ENCODE measurements at regions not wholly inside any gene's neighbourhood (a gene's known extent, or its start where the extent isn't known, plus 50 kb on each side); places are given as distances from the start of the nearest gene placed in this dataset.
"Not testable (repeated sequence)": the region's sequence is repeated elsewhere in the genome, so short reads cannot be mapped to it uniquely, and the experiment has no call there.

DNA sequence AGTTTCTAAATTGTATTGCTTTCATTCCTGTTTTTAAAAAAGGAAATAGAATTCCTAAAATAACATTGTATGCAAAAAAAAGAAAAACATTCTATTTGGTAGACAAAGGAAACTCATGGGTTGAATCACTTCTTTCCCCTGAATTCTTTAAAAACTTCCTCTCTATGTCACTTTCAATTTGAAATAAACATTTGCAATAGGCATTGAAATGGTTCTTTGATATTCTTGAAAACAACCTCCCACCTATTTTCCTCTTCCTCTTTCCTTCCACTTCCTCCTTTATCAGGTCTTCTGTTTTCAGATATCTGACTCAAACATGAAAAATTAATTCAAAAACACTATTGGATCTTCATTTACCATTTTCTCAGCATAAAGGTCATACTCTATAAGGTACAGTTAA is 442.0 kb upstream of the MEF2C start:
- no peak for DNase-seq (ENCODE audit: low spot score in 2 of 2)
- Histone ChIP-seq H3K4me1 (no peaks in the 10 kb centered on the region), H3K4me3 (no peak overlapping the region), H3K9me3 (no peaks in the 10 kb centered on the region), H3K27ac (no peak overlapping the region), H3K27me3 (no peaks in the 10 kb centered on the region), H3K36me3 (no peaks in the 10 kb centered on the region)
- TF ChIP-seq POLR2A (IDR thresholded peaks at IDR 0.05), result no peak
- no peak for TF ChIP-seq POLR2AphosphoS5 (IDR thresholded peaks at IDR 0.05)
- no peak for TF ChIP-seq CTCF (IDR thresholded peaks at IDR 0.05)
- intact Hi-C loops (cut with DNase I; ENCODE audit: low total_unique reads), result no loop called here

- no peak for DNase-seq (ENCODE audit: low spot score in 2 of 2)
- no peak for TF ChIP-seq POLR2AphosphoS5 (IDR thresholded peaks at IDR 0.05)
- no peak for TF ChIP-seq CTCF (IDR thresholded peaks at IDR 0.05)
- no peak for TF ChIP-seq POLR2A (IDR thresholded peaks at IDR 0.05)
- Histone ChIP-seq H3K4me3 (no peak overlapping the region), H3K27ac (no peak overlapping the region), H3K36me3 (no peaks in the 10 kb centered on the region), H3K9me3 (no peaks in the 10 kb centered on the region), H3K27me3 (no peaks in the 10 kb centered on the region), H3K4me1 (no peaks in the 10 kb centered on the region)
- intact Hi-C loops (cut with DNase I; ENCODE audit: low total_unique reads), result no loop called here
Observed at GRCh38 chr5:89320421-89321277, 437.7 kb upstream of the MEF2C start.

GRCh38 chr5:89317838-89318237 is 434.9 kb upstream of the MEF2C start:
- H3K27me3 ChIP-seq; H3K36me3 ChIP-seq; H3K4me3 ChIP-seq; H3K27ac ChIP-seq; intact Hi-C loops (cut with DNase I; ENCODE audit: low total_unique reads); H3K9me3 ChIP-seq; DNase-seq (ENCODE audit: low spot score in 2 of 2); H3K4me1 ChIP-seq: not testable (repeated sequence)

DNA sequence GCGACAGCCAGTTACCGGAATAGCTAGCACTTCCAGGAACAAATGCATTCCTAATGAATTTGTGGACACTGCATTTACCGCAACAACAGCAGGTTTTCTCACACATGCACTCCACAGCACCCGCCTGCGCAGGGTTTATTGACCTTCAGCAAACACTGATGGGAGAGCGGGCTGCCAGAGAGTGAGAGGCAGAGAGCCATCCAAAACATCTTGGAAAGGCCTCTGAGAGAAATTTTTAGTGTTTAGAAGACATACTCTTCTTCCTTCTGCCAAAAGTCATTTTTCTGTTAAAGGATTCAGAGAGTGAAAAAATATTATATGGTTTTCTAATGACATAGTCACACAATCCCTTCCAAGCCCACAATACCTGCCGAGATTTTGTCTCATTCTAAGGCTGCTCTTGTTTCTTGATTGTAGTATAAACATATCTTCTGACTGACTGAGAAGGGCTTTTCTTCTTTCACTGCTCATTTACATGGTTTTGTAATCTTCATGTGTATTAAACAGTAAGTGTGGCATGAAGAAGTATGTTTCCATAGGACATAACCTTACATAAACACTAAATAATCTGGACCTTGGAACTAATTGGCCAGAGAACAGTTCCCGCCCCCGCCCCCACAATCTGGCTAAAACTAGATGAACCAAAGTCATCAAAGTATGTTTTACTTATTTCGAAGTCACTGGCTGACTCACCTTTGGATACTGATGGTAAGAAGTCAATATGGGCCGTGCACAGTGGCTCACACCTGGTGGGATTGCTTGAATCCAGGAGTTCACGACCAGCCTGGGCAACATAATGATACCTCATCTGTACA is 432.5 kb upstream of the MEF2C start:
- no peaks in the 10 kb centered on the region for H3K4me1 ChIP-seq
- no peak for DNase-seq (ENCODE audit: low spot score in 2 of 2)
- H3K27ac ChIP-seq, result no peak overlapping the region
- H3K36me3 ChIP-seq, result no peaks in the 10 kb centered on the region
- TF ChIP-seq POLR2A (IDR thresholded peaks at IDR 0.05) (no peak), POLR2AphosphoS5 (IDR thresholded peaks at IDR 0.05) (no peak), CTCF (IDR thresholded peaks at IDR 0.05) (no peak)
- intact Hi-C loops (cut with DNase I; ENCODE audit: low total_unique reads), result no loop called here
- no peaks in the 10 kb centered on the region for H3K27me3 ChIP-seq
- no peaks in the 10 kb centered on the region for H3K9me3 ChIP-seq
- H3K4me3 ChIP-seq, result no peak overlapping the region

DNA sequence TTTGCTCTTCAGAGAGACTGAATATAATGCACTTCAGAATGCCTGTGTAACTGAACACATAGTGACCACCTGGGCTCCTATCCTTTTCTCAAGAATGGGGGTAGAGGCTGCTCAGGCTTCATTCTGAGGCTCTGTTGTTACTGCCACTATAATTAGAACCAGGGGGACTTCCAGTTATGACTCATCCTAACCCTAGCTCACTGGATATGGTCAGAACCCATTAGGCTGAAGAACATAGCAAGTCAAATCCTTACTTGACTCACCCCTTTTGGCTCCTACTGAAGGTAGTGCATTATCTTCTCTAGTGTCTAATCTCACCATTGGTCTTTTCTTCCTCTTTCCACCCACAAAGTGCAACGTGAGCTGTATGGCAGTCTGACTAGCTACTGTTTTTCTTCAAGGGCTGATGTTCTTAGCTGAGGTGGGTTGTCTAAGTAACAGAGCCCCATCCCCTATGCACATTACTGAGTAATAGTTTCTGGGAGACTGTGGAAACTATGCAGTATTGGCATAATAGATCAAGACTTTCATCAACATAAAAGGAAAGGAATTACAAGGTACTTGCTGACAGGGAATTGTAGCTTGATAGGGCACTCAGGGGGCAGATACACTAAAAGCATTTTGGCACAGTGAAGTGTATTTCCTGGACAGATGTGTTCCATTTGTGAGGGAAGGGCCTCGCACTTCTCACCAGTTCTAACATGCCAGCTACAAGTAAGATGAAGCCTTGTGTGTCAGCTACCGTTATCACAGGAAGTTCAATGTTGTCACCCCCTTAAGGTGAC is 431.0 kb upstream of the MEF2C start:
- no peak for DNase-seq (ENCODE audit: low spot score in 2 of 2)
- TF ChIP-seq POLR2A (IDR thresholded peaks at IDR 0.05) (no peak), POLR2AphosphoS5 (IDR thresholded peaks at IDR 0.05) (no peak)
- no peaks in the 10 kb centered on the region for H3K36me3 ChIP-seq
- H3K27me3 ChIP-seq, result no peaks in the 10 kb centered on the region
- H3K4me3 ChIP-seq, result no peak overlapping the region
- intact Hi-C loops (cut with DNase I; ENCODE audit: low total_unique reads), result no loop called here
- no peaks in the 10 kb centered on the region for H3K9me3 ChIP-seq
- no peaks in the 10 kb centered on the region for H3K4me1 ChIP-seq
- H3K27ac ChIP-seq, result no peak overlapping the region
